PFSK-1 (cell line): ENCODE measurements at regions not wholly inside any gene's neighbourhood (a gene's known extent, or its start where the extent isn't known, plus 50 kb on each side); places are given as distances from the start of the nearest gene placed in this dataset.

Experiments used
- SIN3A ChIP-seq: IDR thresholded peaks from 2 replicates; pipeline ENCODE4 v1.6.1; 2012; ENCODE audit warnings: mild to moderate bottlenecking, low read length, moderate library complexity, borderline replicate concordance; ENCODE audit not compliant: insufficient read depth
- TAF1 ChIP-seq: IDR thresholded peaks from 2 replicates; pipeline ENCODE4 v1.6.1; 2012; ENCODE audit warnings: low read length, control low read depth, borderline replicate concordance; ENCODE audit not compliant: insufficient read depth

GRCh38 chr2:236776206-236776605 lies 206.6 kb downstream of the ACKR3 start:
- TF ChIP-seq TAF1 (no peak), SIN3A (no peak)
